ENCODE measurements at regions not wholly inside any gene's neighbourhood (a gene's known extent, or its start where the extent isn't known, plus 50 kb on each side); places are given as distances from the start of the nearest gene placed in this dataset.

DNA sequence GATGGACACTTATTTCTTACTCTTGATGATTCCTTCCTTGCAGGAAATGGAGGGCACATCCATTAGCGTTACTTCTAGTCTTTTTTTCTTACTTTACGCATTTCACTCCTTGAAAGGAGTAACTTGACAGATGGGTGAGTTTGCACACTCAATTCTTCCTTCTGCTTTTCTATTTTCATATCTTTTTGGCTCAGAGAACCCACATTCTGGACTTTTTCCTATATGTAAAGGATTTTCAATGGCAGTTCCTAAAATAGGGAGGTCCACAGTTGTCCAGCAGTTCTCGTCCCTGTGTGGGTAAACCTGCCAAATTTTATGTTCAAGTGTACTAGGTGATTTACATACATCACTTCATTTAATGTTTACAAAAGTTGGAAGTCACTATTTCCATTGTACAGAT is 440.0 kb upstream of the KIRREL3 start (continued):
- TF ChIP-seq, protein P1, sequence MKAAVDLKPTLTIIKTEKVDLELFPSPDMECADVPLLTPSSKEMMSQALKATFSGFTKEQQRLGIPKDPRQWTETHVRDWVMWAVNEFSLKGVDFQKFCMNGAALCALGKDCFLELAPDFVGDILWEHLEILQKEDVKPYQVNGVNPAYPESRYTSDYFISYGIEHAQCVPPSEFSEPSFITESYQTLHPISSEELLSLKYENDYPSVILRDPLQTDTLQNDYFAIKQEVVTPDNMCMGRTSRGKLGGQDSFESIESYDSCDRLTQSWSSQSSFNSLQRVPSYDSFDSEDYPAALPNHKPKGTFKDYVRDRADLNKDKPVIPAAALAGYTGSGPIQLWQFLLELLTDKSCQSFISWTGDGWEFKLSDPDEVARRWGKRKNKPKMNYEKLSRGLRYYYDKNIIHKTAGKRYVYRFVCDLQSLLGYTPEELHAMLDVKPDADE (IDR thresholded peaks at IDR 0.05), result no peak
- TF ChIP-seq ZNF114 (CRISPR knock-in tag; IDR thresholded peaks at IDR 0.05), result no peak
- TF ChIP-seq, protein P2, sequence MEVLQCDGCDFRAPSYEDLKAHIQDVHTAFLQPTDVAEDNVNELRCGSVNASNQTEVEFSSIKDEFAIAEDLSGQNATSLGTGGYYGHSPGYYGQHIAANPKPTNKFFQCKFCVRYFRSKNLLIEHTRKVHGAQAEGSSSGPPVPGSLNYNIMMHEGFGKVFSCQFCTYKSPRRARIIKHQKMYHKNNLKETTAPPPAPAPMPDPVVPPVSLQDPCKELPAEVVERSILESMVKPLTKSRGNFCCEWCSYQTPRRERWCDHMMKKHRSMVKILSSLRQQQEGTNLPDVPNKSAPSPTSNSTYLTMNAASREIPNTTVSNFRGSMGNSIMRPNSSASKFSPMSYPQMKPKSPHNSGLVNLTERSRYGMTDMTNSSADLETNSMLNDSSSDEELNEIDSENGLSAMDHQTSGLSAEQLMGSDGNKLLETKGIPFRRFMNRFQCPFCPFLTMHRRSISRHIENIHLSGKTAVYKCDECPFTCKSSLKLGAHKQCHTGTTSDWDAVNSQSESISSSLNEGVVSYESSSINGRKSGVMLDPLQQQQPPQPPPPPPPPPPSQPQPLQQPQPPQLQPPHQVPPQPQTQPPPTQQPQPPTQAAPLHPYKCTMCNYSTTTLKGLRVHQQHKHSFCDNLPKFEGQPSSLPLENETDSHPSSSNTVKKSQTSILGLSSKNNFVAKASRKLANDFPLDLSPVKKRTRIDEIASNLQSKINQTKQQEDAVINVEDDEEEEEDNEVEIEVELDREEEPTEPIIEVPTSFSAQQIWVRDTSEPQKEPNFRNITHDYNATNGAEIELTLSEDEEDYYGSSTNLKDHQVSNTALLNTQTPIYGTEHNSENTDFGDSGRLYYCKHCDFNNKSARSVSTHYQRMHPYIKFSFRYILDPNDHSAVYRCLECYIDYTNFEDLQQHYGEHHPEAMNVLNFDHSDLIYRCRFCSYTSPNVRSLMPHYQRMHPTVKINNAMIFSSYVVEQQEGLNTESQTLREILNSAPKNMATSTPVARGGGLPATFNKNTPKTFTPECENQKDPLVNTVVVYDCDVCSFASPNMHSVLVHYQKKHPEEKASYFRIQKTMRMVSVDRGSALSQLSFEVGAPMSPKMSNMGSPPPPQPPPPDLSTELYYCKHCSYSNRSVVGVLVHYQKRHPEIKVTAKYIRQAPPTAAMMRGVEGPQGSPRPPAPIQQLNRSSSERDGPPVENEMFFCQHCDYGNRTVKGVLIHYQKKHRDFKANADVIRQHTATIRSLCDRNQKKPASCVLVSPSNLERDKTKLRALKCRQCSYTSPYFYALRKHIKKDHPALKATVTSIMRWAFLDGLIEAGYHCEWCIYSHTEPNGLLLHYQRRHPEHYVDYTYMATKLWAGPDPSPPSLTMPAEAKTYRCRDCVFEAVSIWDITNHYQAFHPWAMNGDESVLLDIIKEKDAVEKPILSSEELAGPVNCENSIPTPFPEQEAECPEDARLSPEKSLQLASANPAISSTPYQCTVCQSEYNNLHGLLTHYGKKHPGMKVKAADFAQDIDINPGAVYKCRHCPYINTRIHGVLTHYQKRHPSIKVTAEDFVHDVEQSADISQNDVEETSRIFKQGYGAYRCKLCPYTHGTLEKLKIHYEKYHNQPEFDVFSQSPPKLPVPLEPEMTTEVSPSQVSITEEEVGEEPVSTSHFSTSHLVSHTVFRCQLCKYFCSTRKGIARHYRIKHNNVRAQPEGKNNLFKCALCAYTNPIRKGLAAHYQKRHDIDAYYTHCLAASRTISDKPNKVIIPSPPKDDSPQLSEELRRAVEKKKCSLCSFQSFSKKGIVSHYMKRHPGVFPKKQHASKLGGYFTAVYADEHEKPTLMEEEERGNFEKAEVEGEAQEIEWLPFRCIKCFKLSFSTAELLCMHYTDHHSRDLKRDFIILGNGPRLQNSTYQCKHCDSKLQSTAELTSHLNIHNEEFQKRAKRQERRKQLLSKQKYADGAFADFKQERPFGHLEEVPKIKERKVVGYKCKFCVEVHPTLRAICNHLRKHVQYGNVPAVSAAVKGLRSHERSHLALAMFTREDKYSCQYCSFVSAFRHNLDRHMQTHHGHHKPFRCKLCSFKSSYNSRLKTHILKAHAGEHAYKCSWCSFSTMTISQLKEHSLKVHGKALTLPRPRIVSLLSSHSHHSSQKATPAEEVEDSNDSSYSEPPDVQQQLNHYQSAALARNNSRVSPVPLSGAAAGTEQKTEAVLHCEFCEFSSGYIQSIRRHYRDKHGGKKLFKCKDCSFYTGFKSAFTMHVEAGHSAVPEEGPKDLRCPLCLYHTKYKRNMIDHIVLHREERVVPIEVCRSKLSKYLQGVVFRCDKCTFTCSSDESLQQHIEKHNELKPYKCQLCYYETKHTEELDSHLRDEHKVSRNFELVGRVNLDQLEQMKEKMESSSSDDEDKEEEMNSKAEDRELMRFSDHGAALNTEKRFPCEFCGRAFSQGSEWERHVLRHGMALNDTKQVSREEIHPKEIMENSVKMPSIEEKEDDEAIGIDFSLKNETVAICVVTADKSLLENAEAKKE (CRISPR knock-in tag; IDR thresholded peaks at IDR 0.05), result no peak
- TF ChIP-seq JUNB (IDR thresholded peaks at IDR 0.05; ENCODE audit: unreplicated experiment), result no peak
- no peak for TF ChIP-seq CREB1 (CRISPR knock-in tag; IDR thresholded peaks at IDR 0.05; ENCODE audit: low read depth)
- no peak for TF ChIP-seq EZH2 (IDR thresholded peaks at IDR 0.05; ENCODE audit: low read depth, unreplicated experiment)
- TF ChIP-seq NANOG (IDR thresholded peaks at IDR 0.05; ENCODE audit: borderline replicate concordance), result no peak

DNA sequence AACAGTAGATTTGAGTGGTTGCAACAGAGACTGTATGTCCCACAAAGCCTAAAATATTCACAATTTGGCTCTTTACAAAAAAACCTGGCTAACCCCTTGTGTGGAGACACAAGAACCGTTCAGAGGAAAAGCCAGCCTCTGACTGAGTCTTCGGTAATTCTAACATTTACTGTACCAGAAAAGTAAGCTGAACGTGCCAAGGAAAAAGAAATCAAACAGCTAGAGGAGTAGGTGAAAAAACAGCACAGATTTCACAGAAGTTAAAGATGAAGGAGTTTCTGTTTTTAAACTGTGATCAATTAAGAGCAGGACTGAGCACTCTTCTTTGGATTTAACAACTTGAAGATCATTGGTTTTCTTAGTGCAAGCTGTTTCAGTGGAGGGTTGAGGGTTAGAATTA is 424.7 kb upstream of the KIRREL3 start:
- Histone ChIP-seq H3K27ac (ENCODE audit: low read depth) (no peak overlapping the region), H3K27me3 (ENCODE audit: insufficient read depth) (no peaks in the 10 kb centered on the region), H3K4me2 (no peak overlapping the region), H3F3A (replicated peaks; ENCODE audit: low read depth) (no peaks in the 10 kb centered on the region), H3K79me2 (replicated peaks; ENCODE audit: insufficient read depth) (no peaks in the 10 kb centered on the region), H3K4me1 (ENCODE audit: insufficient read depth) (no peaks in the 10 kb centered on the region), H3K4me3 (no peak overlapping the region), H3K9me2 (ENCODE audit: insufficient read depth) (no peaks in the 10 kb centered on the region), H2AFZ (no peak overlapping the region), H4K20me1 (replicated peaks; ENCODE audit: insufficient read depth) (no peaks in the 10 kb centered on the region), H3K36me3 (ENCODE audit: insufficient read depth) (no peaks in the 10 kb centered on the region)
- Mint-ChIP-seq H3K9me3 (no peaks in the 10 kb centered on the region), H3K4me1 (no peaks in the 10 kb centered on the region), H3K36me3 (ENCODE audit: low read depth) (no peaks in the 10 kb centered on the region), H3K27me3 (ENCODE audit: insufficient read depth, low read depth, poor library complexity) (no peaks in the 10 kb centered on the region), H3K4me3 (no peak overlapping the region), H3K27ac (no peak overlapping the region)
- no peak for ATAC-seq
- TF ChIP-seq EZH2 (IDR thresholded peaks at IDR 0.05; ENCODE audit: low read depth, unreplicated experiment), result no peak
- TF ChIP-seq, protein P3, sequence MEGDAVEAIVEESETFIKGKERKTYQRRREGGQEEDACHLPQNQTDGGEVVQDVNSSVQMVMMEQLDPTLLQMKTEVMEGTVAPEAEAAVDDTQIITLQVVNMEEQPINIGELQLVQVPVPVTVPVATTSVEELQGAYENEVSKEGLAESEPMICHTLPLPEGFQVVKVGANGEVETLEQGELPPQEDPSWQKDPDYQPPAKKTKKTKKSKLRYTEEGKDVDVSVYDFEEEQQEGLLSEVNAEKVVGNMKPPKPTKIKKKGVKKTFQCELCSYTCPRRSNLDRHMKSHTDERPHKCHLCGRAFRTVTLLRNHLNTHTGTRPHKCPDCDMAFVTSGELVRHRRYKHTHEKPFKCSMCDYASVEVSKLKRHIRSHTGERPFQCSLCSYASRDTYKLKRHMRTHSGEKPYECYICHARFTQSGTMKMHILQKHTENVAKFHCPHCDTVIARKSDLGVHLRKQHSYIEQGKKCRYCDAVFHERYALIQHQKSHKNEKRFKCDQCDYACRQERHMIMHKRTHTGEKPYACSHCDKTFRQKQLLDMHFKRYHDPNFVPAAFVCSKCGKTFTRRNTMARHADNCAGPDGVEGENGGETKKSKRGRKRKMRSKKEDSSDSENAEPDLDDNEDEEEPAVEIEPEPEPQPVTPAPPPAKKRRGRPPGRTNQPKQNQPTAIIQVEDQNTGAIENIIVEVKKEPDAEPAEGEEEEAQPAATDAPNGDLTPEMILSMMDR (conservative IDR thresholded peaks at IDR 0.05; ENCODE audit: low read depth in 2 of 2), result no peak
- no peak for TF ChIP-seq STAT1 (IDR thresholded peaks at IDR 0.05; ENCODE audit: unreplicated experiment)
- no peak for TF ChIP-seq JUNB (IDR thresholded peaks at IDR 0.05; ENCODE audit: unreplicated experiment)
- TF ChIP-seq EZH2phosphoT487 (IDR thresholded peaks at IDR 0.05; ENCODE audit: unreplicated experiment), result no peak
- TF ChIP-seq POLR2AphosphoS5 (IDR thresholded peaks at IDR 0.05; ENCODE audit: low read depth), result no peak
- no peak for TF ChIP-seq ZNF331 (CRISPR knock-in tag; IDR thresholded peaks at IDR 0.05; ENCODE audit: low read depth)
- TF ChIP-seq CREB1 (CRISPR knock-in tag; IDR thresholded peaks at IDR 0.05; ENCODE audit: low read depth), result no peak
- no peak for TF ChIP-seq ZNF114 (CRISPR knock-in tag; IDR thresholded peaks at IDR 0.05)
- TF ChIP-seq, protein P4, sequence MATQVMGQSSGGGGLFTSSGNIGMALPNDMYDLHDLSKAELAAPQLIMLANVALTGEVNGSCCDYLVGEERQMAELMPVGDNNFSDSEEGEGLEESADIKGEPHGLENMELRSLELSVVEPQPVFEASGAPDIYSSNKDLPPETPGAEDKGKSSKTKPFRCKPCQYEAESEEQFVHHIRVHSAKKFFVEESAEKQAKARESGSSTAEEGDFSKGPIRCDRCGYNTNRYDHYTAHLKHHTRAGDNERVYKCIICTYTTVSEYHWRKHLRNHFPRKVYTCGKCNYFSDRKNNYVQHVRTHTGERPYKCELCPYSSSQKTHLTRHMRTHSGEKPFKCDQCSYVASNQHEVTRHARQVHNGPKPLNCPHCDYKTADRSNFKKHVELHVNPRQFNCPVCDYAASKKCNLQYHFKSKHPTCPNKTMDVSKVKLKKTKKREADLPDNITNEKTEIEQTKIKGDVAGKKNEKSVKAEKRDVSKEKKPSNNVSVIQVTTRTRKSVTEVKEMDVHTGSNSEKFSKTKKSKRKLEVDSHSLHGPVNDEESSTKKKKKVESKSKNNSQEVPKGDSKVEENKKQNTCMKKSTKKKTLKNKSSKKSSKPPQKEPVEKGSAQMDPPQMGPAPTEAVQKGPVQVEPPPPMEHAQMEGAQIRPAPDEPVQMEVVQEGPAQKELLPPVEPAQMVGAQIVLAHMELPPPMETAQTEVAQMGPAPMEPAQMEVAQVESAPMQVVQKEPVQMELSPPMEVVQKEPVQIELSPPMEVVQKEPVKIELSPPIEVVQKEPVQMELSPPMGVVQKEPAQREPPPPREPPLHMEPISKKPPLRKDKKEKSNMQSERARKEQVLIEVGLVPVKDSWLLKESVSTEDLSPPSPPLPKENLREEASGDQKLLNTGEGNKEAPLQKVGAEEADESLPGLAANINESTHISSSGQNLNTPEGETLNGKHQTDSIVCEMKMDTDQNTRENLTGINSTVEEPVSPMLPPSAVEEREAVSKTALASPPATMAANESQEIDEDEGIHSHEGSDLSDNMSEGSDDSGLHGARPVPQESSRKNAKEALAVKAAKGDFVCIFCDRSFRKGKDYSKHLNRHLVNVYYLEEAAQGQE (IDR thresholded peaks at IDR 0.05; ENCODE audit: unreplicated experiment), result no peak
- no peak for DNase-seq (ENCODE audit: low spot score)

Measured in GM23338 (cell line).